ENCODE measurements at regions not wholly inside any gene's neighbourhood (a gene's known extent, or its start where the extent isn't known, plus 50 kb on each side); places are given as distances from the start of the nearest gene placed in this dataset.

DNA sequence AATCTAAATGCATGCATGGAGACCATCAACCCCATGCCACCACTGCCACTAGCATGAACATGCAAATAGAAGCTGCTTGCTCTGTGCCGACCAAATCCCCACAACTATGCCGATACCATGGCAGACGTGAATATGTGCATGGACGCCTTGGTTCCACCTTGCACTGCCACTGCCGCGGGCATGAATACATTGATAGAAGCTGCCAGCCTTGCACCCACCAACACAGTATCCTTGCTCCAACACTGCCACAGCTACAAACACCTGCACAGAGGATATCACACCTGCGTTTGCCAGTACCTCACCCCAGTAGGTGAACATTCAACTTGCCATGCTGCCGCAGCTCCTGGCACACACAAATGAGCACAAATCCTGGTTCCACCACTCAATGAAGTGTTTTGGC lies 527.4 kb upstream of the REG3G start:
- no peak for FAIRE-seq

DNA sequence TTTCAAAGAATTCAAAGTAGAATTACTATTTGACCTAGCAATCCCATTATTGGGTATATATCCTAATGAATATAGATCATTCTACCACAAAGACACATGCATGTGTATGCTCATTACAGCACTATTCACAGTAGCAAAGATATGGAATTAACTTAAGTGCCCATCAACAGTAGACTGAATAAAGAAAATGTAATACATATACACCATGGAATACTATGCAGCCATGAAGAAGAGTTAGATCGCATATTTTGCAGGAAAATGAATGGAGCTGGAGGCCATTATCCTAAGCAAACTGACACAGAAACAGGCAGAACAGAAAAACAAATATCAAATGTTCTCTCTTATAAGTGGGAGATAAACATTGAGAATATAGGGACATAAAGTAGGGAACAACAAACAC lies 519.2 kb upstream of the REG3G start:
- FAIRE-seq, result no peak

DNA sequence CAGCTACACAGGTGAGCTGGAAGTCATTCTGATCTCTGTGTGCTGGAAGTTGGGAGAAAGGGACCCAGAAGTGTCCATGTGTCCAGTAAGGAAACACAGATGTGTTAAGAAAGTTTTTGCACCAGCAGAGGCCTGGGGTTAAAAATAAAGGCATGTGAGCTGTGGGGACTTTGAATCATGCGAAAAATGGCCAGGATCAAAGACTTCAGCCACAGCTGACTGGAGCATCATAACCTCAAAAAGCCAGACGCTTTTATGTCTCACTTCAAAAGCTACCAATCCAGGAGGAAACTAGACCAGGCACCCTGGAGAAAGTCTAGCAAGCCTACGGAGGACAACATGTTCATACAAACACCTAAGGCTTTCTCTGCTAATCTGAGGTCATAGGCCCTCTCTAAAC lies 503.6 kb upstream of the REG3G start:
- FAIRE-seq, result no peak

DNA sequence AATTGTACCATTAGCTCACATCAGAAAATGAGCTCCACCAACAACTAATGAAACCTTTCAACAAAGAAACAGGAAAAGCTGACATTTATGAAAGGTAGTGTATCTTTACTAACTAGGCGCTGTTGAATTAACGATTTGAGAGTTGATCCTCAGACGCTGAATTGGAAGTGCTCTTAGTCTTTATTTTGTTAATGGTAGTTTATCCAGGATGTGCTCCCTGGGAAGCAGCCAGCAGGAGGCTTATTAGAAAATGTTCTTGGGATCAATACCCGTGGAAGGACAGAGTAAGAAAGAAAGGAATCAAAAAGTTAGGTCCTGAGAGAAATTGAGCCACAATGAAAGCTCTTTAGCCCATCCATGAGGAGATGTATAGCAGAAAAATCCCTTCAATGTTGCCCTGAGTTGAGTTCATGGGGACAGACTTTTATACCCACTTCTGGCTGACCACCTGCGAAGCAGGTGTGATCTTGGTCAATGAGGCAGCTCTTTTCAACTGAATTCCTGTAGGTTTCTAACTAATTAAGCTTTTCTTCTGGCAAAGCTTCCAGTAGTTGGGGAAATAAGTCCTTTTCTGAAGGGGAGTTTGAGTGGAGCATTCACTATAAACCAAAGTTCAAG lies 492.6 kb upstream of the REG3G start:
- FAIRE-seq, result no peak

DNA sequence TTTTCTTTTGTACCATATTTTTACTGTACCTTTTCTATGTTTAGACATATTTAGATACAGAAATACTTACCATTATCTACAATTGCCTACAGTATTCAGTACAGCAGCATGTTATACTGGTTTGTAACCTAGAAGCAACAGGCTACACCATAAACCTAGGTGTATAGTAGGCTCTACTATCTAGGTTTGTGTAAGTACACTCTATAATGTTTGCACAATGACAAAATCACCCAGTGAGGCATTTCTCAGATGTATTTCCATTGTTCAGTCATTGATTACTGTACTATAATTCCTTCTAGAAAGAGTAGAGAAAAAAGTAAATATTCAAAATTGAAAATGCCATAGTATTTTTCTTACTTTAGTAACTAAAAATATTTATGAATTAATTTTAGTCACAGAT lies 490.1 kb upstream of the REG3G start:
- FAIRE-seq, result no peak

DNA sequence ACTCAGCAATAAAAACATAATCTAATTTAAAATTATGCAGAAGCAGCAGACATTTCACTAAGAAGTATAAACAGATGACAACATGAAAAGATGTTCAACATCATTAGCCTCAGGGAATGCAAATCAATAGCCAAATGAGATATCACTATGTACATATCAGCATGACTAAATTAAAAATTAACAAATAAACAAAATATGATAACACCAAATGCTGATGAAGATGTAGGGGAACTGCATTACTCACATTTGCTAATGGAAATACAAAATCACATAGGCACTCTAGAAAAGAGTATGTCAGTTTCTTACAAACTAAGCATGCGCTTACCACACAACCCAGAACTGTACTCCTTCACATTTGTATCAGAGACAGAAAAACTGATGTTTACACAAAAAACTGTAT lies 487.2 kb upstream of the REG3G start:
- no peak for FAIRE-seq

DNA sequence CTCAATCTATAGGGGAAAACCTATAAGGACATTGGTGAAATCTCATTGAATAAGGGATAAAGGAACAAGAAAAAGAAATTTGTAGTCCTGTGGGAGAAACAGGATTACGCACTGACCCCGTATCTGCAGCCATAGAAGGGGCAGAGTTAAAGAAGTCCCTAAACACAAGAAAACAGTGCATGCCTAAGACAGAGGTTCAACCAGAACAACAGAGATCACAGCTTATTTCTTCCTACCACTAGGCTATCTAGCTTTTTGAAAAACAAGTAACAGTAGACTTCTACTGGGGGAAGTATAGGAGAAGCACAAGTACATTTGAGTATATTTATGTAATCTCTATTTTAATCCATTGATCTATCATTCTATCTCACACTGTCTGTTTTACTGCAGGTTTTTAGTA lies 485.2 kb upstream of the REG3G start:
- FAIRE-seq, result no peak

DNA sequence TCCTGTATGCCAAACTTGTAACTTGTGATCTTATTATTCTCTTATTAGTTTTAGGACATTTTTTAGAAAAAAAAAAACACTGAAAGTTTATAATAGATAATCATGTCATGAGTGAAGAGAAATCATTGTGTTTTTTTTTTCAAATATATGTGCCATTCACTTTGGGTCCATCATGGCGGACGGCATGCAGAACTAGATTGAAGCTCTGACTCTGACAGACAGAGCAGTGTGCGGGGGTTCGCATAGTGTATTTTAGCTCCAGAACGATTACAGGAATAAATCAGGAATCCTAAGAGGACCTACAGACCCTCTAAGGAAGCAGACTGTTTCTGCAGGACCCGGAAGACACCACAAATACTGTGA lies 484.4 kb upstream of the REG3G start:
- no peak for FAIRE-seq

DNA sequence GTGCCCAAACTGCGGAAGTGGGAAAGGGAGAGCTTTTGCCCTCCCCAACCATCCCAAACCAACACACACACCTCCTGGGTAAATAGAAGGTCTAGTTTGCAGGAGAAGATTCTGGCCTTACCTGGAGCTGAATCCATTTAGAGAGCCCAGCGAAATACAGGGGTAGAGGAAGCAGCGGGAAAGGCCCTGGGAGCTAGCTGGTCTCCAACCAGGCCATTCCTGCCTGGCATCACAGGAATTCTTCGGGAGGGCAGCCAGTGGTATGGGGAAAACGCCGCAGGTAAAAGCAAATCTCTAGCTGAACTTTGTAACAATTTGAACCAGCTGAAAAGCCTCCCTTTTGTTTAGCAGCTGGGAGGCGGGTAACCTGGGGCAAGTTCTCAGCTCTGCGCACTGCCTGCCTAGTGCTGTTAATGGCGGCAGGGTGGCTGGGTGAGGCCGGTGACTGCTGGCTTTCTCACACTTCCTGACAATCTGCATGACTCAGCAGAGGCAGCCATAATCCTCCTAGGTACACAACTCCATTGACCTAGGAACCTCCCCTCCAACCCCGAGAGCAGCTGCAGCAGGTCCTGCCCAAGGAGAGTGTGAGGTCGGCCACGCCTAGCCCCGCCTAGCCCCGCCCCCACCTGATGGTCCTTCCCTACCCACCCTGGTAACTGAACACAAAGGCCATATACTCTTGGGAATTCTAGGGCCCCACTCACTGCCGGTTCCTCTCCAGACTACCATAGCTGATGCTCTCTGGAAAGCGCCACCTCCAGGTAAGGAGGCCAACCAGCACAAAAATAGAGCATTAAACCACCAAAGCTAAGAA lies 483.8 kb upstream of the REG3G start:
- no peak for FAIRE-seq

DNA sequence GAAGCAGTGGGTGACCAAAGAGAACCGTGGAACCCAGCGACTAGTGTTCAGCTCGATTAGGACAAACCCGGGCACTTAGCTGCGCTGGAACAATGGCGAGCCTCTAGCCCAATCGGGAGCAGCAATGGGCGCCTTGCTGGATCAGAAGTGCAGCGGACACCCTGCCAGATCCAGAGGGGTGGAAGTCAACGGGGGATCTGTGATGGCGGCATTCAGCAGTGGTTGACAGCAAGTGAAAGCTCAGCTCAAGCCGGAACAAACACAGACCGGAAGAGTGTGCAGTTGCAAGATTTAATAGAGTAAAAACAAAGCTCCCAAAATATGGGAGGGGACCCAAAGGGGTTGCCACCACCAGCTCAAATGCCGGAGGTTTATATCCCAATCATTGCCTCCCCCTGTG lies 478.7 kb upstream of the REG3G start:
- FAIRE-seq, result no peak

DNA sequence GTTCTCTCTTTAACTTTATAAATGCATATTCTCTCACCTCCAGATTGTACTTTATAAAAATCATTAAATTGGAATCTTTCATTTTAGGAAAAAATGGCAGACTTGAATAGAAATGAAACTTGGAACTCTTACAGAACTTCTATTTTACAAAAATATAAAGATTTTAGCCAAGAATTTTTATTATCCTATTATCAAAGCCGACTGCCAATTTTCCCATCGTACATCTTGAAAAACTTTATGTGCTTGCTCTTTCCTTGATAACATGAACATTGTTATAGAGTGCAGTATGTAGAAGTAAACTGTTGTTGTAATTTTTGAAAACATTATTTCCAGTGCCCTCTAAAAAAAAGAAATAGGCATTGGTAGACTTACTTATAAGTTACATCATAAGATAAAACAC lies 475.7 kb upstream of the REG3G start:
- FAIRE-seq, result no peak

DNA sequence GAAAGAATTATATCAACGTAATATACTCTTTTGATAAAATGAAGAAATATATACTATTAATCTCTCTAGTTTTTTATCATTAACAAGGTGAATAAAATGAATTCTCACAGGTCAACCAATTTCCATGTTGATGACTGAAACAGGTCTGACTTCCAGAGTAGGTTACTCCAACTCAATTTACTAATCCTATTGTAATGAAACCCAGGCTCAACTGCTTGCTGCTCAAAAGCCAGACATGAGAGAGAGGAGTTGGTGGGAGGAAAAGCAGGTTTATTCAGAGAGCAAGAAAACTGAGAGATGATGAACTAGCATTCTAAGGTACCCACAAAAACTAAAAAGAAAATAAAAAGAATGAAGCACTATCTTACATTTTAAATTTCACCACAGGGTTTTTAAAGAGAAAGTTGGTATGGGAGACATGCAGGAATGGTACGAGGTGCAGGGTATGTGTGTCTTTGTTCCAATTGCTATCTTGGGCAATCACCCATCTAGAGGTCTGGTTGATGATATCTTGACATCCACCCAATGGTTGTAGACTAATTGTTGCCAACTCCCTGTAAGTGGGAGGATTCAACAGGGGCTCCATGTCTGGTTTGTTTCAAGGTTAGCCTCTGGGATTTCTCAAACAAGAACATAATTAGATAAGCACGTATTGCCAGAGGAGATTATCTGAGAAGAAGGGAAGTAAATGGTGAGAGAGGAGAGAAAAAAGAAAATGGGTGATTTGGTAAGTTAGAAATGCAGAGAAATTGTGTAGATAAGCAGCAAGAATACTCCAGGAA lies 471.4 kb upstream of the REG3G start:
- FAIRE-seq, result no peak

DNA sequence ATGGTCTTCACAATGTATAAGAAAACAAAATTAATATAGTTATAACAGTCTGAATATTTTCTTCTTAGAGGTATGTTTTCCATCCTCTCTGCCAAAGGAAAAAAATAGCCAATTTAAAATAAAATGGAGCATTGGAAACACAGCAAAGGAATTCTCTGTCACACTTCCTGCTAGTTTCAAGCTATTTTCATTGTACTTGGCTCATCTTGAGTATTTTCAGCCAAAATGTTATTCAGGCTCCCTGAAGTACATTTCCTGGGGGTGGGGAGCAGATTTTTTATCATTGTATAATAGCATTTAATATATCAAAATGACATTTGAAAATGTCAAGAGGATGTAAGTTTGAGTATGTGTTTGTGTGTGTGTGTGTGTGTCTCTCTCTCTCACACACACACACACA lies 463.6 kb upstream of the REG3G start:
- FAIRE-seq, result no peak

DNA sequence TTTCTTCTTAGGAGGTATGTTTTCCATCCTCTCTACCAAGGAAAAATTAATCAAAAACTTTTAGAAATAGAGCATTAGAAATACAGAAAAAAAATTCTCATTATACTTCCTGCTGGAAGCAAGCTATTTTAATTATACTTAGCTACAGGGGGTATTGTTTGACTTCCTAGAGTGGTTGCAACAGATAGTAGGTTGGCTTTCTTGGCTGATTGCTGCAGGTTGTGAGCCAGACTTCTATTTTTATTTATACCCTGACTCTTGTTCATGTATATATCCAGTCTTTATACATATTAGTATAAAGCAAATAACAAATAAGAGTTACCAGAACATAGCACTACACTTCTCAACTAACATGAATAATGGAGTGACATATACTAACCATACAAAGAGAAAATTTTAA lies 460.8 kb upstream of the REG3G start:
- no peak for FAIRE-seq

DNA sequence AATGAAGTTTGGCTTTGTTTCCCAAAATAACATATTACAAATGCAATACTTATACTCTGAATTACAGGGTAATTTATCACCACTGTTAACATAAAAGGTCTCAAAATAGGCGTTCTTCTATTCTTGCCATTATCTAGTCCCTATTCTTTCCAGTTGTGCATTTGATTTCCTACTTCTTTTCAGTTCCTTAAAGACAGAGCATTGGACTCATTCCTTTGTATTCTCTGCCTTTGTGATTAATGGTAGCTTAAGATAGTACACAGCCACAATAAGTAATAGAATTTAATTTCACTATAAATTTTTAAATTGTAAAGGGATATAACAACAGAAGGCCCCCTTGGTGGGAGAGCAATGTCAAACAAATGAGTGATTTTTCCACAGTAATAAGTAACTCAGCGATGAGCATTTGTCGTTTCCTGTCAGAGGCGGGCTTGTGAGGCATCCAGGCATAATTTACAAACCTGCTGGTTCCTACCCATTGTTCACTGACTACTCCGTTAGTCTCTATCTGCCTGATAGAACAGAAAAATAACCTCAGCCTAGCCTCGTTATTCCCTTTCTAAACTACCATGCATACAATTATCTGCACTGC lies 456.6 kb upstream of the REG3G start:
- FAIRE-seq, result no peak

DNA sequence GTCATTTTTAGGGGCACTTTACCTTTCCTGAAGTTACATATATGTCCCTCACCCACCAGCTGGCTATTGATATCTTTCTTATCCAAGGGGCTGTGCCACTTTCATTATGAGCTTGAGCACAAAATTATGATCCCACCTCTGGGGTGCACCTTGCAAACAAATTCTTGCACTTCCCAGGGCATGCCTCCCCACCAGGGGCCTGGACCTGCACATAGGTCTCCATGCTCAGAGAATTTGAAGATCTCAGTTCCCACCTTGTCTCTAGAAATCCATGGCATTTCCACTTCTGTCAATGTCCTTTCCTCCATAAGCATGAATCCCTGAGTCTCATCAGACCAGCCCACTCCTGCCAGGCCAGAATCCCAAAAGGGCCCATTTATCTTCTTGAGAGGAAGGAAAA lies 449.1 kb upstream of the REG3G start:
- FAIRE-seq, result no peak

DNA sequence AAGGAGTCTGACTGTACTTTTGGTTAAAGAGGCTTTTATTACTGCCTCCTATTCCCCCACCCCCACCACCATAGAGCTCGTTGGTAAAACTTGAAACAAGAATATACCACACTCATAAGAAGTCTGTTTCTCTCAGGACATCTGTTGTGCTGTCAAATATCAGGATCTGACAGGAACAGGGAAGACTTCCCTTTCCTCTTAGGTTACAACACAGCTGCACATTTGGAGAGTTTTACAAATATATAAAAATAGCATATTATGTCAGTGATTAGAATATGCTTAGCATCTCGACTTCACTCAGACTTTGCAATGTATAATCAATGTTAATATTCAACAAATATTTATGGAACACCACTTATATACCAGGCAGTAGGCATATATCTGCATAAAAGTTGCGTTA lies 439.6 kb upstream of the REG3G start:
- no peak for FAIRE-seq

DNA sequence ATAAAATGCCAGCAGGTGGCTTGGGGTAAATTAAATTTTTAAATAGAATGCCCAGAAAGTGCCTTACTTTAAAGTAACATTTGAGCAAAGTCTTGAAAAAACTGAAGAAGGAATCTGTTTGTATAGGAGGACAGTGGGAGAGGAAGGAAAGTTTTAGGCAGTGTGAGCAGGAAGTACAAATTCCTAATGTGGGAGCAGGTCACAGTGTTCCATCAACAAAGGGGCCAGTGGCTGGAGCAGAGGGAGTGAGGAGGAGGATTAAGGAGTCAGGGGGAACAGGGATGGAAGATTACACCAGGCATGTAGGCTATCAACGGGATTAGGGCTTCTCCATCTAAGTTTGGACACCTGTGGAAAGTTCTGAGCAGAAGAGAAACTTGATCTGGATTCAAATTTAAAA lies 439.2 kb upstream of the REG3G start:
- no peak for FAIRE-seq

DNA sequence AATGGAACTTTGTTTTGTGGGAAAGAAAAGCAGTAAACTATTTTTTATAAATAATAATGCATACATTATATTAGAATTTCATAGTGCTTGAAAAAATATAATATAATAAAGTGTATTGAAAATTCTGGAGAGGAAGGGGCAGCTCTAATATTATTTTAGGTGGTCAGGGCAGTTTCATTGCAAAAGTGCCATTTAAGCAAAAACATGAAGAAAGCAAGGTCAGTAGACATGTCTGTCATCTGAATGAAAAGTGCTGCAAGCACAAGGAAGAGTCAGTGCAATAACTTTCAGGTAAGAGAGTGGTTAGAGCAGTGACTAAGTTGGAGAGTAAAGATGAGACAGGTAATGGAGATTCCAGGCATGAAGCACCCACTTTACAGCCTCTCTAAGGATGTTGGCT lies 435.6 kb upstream of the REG3G start:
- no peak for FAIRE-seq

DNA sequence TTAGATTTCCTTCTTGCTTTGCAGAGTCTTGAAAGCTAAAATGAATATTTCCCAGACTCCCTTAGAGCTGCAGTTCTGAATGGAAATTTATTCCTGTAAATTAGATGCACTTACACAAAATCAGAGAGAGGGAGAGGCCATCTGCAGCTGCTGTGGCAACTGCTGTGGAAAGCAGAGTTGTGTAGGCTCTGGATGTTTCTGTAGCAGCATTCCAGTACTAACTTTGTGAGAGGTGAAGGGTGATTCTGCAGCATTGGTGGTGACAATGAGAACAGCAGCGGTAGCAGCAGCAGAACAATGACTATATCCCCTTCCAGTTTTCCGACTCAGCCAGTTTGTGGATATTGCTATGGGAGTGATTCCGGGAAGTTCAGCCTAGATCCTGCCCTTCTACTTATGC lies 433.0 kb upstream of the REG3G start:
- FAIRE-seq, result no peak

DNA sequence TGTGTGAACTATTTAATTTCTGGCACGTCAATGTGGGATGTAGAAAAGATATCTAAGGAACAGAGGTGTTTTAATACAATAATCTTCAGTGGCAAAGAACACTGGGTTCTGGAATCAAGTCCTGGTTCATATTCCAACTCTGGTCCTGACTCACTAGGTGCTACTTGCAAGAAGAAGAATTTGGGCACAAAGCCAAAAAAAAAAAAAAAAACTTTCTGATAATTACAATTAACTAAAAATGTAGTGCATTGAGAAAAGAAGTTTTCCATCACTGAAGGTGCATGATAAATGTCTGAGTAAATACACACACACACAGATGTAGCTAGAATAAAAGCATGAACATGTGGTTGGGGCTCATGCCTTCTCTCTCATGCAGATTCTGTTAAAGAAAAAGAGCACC lies 424.4 kb upstream of the REG3G start:
- no peak for FAIRE-seq

DNA sequence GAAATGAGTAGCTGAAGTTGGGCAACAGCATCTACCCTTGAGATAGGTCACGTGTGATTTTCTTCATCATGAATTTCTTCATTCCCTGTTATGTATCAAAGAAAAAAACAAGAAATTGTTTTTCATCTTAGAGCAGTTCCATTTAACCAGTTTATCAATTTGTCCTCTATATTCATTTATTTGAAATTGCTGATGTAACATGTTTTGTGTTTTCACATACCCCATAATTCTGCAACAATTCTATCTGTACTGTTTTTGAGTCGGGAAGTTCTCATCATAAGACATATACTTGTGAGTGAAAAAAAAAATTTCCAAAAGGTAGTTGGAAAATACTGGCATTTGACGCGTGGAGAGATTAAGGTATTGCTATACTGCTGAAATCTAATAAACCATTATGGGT lies 422.6 kb upstream of the REG3G start:
- FAIRE-seq, result no peak

DNA sequence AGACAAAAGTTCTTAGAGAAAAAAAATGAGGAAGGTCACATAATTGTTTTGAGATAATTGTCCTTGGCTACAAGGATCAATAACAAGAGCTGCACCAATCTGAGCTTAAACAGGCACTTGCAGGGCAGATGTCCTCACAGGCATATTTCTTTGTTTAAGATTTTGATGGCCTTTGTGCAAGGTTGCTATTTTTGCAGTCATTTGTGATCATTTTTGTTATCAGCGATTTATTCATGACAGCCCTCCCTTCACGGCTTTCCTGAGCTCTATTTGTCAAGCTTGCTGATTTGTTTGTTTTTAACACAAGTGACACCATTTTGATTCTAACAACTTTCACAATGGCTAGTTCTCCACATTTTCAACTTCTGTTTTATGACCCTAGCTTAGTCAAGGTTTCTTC lies 418.6 kb upstream of the REG3G start:
- FAIRE-seq, result no peak

DNA sequence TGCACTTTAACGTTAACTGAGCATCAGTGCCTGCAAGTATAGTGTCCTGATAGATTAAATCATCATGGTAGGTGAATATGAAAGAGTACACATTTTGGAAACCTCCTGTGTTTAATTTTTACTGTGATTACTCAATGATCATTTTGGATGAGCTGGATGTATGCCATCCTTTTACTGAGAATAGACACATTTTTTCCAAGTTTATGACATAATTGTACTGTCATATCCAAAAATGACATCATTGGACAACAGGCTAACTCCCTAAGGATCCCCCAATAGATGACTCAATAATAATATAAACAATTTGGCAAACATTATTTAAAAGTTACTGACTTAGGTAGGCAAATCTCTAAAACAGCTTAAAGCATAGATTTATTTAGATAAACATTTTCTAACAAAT lies 410.8 kb upstream of the REG3G start:
- no peak for FAIRE-seq

Data from A204.1 (cell line).